DMS53 treated with DMSO at 0.1 percent for 48 hours (cell line): ENCODE measurements at regions not wholly inside any gene's neighbourhood (a gene's known extent, or its start where the extent isn't known, plus 50 kb on each side); places are given as distances from the start of the nearest gene placed in this dataset.

Experiments
- DNase-seq: peaks from one replicate; lab custom pipeline; 2025; ENCODE audit not compliant: unreplicated experiment; lab: John Stamatoyannopoulos, UW

- DNase-seq: no peak
These were observed 1348.9 kb upstream of the FLRT2 start for GRCh38 chr14:84181072-84181471.

- DNase-seq: no peak
These were observed 1334.4 kb upstream of the FLRT2 start for GRCh38 chr14:84195514-84195913.

GRCh38 chr14:84197704-84198103, 1332.2 kb upstream of the FLRT2 start:
- no peak for DNase-seq

GRCh38 chr14:84202486-84202885, 1327.5 kb upstream of the FLRT2 start:
- no peak for DNase-seq

- no peak for DNase-seq
These were observed 1326.0 kb upstream of the FLRT2 start for GRCh38 chr14:84203896-84204295.

GRCh38 chr14:84208451-84208850, 1321.5 kb upstream of the FLRT2 start:
- DNase-seq: no peak

GRCh38 chr14:84209031-84209430, 1320.9 kb upstream of the FLRT2 start:
- DNase-seq: no peak

GRCh38 chr14:84217066-84217465, 1312.9 kb upstream of the FLRT2 start:
- no peak for DNase-seq

GRCh38 chr14:84225268-84225667, 1304.7 kb upstream of the FLRT2 start:
- no peak for DNase-seq

GRCh38 chr14:84228702-84229101, 1301.2 kb upstream of the FLRT2 start:
- no peak for DNase-seq

GRCh38 chr14:84234281-84234680, 1295.7 kb upstream of the FLRT2 start:
- DNase-seq: no peak

GRCh38 chr14:84236290-84236689, 1293.7 kb upstream of the FLRT2 start:
- DNase-seq: no peak

- no peak for DNase-seq
These were observed 1292.1 kb upstream of the FLRT2 start for GRCh38 chr14:84237881-84238280.

GRCh38 chr14:84247693-84248092, 1282.3 kb upstream of the FLRT2 start:
- no peak for DNase-seq

GRCh38 chr14:84250893-84251292, 1279.1 kb upstream of the FLRT2 start:
- no peak for DNase-seq

- no peak for DNase-seq
These were observed 1278.4 kb upstream of the FLRT2 start for GRCh38 chr14:84251411-84252115.

- no peak for DNase-seq
These were observed 1277.2 kb upstream of the FLRT2 start for GRCh38 chr14:84252706-84253105.

GRCh38 chr14:84253326-84253725, 1276.6 kb upstream of the FLRT2 start:
- no peak for DNase-seq

- DNase-seq: no peak
These were observed 1275.7 kb upstream of the FLRT2 start for GRCh38 chr14:84254290-84254689.

GRCh38 chr14:84262932-84263331, 1267.0 kb upstream of the FLRT2 start:
- DNase-seq: no peak

GRCh38 chr14:84272290-84272721, 1257.6 kb upstream of the FLRT2 start:
- DNase-seq: no peak

- DNase-seq: no peak
These were observed 1256.8 kb upstream of the FLRT2 start for GRCh38 chr14:84273181-84273580.

GRCh38 chr14:84282618-84283017, 1247.3 kb upstream of the FLRT2 start:
- no peak for DNase-seq
